ENCODE measurements at regions not wholly inside any gene's neighbourhood (a gene's known extent, or its start where the extent isn't known, plus 50 kb on each side); places are given as distances from the start of the nearest gene placed in this dataset.

DNA sequence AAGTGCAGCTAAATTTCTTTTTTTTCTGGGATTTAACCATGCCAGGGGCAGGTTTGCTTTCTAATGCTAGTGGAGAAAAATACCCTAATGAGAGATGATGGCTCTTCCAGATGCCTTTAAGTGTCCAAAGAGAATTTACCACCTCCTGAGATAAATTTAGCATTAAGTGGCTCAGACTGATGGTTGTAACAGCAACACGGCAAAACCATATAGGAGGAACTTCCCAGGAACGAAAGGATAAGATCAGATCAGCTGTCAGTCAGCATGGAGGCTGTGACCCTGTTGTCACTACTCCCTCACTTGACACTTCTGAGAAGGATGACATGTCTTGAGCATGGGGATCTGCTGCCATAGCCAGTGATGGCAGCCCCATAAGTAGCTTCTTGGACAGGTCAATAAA is 860.0 kb downstream of the QKI start:
- DNase-seq, result no peak

DNA sequence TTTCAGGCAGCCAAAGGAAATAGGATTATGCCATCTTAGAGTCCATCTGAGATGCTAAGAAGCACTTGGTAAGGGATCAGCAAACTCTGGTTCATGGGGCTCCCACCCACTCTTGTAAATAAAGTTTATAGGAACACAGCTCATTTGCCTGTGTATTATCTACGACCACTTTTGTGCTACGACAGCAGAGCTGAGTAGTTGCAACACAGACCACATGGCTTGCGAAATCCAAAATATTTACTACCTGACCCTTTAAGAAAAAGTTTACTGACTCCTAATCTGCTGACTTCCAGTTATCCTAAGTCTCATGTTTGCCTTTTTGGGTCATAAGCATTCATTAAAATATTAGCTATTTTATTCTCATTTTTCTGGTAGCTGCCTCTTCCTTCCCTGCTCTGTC is 859.0 kb downstream of the QKI start:
- no peak for DNase-seq

DNA sequence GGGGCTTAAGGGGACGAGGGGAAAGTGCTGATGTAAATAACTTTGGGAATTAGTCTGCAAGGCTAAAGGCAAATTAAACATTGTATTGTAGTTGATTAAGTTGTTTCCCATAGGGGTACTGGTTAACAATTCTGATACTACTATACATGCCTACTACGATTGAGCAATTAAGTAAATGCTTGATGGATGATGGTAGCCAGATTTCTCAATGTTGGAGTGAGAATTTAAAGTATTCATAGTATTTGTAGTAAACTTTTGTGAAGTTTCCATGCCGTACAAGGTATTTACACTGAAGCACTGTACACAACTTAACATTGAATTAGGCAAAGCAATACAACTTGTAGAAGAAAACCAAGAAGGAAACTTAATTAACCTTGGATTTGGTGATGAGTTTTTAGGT is 852.3 kb downstream of the QKI start:
- no peak for DNase-seq

DNA sequence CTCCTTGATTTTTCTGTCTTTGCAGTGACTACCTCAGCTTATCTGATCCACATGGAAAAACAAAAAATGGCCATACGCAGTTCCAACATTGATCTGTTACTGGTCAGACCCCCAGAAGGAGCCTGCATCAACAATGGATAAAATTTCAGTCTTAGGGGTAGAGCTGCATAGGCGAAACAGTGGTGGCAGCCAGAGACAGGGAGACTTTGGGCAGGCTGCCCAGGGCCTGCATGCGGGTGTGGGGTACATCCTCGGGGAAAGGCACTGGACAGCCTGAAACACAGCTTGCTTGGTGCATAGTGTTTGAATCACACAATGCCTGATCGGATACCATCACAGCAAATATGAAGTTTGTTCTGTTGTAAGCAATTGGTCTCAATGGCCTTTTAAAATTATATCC is 847.8 kb downstream of the QKI start:
- DNase-seq, result no peak

DNA sequence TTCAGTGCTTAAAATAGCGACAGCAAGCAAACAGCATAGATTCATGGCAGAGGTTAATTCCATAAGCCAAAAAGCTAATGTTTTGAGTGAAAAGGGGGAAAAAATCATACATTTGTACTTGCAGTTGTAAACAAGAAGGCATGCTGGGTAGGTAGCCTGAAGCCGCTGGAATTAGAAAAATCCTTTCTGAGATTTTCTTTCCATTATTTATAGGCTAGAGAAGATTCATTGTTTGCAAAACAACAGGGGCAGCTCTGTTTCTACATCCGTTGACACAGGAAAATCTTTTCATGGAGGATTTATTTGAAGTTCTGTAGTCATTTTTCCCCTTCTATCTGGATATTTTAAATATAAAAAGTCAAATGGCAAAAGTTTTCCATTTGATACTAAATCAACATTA is 843.9 kb downstream of the QKI start:
- no peak for DNase-seq

DNA sequence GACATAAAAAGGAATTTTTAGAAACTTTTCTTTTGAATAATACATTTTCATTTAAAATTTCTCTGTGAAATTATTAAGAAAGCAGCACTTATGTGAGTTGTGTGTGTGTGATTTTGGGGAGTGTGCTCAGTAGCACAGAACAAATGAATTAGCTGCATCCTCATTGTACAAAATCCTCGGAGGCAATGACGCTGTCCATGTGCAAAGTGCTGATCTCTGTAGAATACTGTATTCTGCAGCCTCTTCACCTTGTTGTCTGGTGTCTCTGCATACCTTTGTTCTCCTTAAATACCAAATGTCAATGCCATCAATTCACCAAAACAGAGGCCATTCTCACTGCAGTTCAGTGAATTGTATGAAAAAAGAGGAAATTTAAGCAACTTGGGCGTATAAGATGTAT is 838.4 kb downstream of the QKI start:
- DNase-seq, result peak; percentile 32

DNA sequence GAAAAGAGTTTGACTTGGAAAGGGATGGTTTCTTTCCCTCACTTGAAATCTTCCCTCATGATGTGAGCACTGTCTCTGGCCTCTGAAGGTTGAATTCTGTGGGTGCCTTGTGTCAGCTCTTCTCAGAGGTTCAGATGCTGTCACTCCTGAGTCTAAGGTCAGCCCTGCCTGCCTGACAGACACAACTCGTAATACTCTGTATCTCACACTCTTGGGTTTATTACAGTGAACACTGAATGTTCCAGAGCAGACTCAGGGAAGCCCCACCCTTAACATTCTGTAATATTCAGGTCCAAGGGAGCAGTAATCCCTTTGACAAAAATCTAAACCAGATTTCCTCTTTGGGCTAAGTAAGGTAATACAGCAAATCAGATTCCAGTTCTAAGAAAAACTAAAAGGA is 837.8 kb downstream of the QKI start:
- no peak for DNase-seq

DNA sequence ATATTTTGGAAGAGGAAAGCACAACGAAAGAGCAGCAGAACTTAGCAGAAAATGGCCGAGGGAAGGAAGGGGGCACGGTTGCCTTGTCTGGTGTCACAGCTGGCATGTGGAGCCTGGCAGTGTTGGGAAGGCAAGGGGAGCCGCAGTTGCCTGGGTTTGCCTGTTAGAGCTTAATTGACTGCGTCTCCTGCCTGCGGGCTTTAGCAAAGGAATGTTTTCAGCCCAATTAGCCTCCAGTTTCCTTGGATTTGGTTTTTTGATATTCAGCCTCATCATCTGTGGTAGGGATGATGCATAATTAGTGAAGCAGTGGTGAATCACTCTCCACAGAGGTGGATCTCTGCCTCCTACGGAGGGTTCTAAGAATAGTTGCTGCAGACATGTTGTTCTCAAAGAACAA is 832.6 kb downstream of the QKI start:
- DNase-seq, result no peak

DNA sequence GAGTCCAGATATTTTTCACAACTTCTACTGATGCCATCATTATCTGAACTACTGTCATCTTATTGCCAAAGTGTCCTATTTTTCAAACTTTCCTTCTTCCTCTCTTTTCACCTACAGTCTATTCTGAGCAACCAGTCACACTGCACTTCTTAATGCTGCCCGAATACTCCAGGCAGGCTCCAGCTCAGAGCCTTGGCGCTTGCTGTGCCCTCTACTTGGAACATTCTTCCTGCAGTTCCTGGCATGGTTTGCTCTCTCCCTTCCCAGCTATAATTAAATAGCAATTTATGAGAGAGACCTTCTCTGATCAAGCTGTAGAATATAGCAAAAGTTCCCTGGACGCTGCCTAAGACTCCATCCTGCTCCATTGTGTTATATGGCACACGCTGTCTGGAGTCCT is 831.6 kb downstream of the QKI start:
- no peak for DNase-seq

DNA sequence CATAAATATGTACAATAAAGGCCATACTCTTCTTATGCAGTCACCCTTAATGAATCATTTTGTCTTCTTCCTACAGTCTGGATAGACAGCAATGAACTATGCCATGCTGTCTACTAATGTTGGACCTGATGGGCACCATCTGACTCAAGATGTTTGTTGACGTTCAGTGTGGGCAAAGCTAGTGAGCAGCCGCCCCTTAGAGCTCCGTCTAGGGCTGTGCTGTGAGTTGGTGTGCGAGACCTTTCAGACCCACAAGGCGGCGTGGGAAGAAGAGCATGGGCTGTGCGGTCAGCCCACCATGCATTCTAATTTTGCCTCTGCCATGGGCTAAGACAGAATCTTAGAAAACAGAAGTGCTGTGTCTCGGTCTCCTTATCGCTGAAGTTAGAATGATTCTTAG is 829.4 kb downstream of the QKI start:
- DNase-seq, result no peak

DNA sequence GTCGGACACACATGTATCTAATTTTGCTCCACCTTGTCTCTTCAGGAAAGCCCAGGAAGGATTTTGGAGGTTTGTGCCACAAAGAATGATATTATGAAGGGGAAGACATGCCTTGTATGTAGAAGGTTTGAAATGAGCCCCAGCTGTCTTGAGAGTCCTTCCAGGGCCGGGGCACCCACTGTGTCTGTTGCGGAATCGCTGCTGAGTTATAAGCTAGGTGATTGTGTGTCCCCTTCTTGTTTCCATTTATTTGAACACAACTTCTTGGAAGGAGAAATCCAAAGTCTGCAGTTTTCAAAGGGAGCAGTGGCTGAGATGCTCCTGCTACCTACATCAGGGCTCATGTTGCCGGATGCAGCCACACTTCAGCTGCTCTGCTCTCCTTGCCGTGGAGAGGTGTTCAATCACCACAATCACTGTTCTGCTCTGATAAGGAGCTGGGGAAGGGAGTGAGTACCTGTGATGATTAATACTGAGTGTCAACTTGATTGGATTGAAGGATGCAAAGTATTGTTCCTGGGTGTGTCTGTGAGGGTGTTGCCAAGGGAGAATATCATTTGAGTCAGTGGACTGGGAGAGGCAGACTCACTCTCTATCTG is 828.6 kb downstream of the QKI start:
- DNase-seq, result no peak

DNA sequence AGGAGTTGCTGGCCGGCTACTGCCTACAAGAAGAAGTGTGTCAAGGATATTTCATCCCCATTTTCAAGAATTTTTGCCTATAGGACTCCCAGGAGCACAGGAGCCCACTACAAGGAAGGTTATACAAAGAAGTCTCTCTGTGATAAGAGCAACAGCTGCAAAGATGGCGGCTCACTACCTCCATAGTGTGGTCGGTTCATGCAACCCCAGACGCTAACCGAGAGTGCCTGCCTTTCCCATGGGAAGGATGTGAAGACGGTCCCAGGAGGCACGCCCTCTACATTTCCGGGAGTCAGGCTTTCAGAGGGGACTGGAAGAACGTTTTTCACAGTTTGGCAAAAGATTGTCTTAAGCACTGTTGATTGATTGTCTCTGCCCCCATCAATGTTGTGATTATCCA is 816.3 kb downstream of the QKI start:
- no peak for DNase-seq

DNA sequence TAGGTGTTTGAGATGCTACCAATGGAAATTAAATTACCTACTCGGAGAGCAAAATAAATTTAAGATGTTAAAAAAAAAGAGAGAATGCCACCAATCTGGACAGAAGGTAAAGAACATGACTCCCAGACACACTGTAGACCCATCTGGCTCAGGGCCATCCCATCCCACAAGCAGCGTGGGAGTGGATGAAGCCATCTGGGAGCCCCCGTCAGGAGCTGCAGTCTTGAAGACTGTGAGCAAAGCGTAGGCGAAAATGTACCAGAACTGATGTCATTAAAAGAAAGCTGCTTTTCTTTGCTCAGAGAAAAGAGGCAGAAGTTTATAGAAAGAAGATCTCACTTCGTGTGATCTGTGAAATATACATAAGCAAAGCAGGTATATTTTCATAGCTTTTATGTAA is 815.7 kb downstream of the QKI start:
- DNase-seq, result no peak

DNA sequence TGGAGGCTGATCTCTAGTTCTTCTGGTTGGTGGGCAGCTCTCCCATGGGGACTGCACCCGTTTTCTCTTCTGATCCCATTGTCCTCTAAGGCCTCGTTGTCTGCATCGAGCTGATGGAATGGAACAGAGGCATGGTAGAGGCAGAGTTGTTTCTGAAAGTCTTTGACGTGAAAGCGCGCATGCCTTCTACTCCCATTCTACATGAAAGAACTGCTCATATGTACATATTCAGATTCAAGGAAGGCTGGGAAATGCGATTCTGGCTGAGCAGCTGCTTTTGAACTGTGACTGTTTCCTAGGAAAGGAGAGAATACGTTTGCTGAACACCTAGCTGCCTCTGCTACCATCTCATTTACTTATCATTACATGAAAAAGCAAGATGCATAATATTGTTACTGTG is 815.2 kb downstream of the QKI start:
- no peak for DNase-seq

DNA sequence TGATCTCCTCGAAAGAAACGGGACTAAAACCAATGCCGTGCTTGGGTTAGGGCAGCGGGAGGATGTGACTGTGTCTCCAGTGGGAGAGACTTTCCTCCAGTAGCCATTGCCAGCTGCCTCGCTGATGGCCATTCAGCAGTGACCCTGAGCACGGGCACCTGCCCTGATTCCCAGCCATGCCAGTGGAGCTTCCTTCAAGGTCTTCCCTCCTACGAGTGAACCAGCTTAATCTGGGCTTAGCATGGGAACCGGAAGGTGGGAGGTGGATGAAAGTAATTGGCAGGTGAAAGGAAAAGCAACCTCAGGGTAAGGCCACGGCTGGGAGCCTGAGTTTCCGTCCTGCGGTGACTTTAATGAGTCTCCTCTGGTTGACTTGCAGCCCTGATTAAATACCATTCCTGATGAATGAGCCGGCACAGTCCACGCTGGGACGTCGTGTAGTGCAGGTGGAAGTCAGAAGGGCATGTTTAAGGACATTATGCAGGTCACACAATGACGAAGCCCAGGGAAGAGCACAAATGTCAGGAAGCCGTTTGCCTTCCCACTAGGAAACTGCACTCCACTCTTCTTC is 813.5 kb downstream of the QKI start:
- DNase-seq, result no peak

DNA sequence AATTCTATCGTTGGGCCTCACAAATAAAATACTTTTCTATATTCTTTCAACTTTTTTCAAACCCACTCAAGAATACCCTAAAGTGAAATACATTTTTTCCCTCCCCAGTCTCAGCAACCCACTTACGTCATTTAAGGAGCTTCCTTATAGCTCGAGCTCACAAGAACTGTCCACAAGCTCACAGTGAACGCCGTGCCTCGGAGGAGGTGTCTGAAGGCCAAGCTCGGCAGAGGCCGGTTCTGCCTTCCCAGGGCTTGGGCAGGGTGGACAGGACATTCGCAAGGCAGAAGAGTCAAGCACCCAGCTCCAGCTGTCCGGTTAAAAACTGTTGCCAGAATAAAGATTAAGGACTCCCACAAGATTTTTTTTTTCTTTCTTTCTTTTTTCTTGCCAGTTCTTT is 802.3 kb downstream of the QKI start:
- no peak for DNase-seq

DNA sequence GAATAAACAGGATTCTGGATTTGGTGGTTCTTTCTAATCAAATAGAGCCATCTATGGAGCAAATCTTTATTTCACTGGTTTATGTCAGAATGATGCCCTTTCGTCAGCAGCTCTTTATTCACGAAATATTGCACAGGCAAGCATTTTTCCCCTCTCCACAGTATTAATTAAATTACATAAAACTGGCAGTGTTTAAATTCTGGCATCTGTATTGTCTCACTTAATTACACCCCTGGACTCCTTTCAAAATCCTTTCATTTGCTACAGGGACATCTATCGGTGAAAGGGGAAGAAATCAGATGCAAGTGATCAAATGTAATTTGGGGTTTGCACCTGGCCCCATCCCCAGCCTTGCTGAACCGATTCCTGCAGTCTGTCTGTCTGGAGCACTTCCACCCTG is 801.9 kb downstream of the QKI start:
- no peak for DNase-seq

DNA sequence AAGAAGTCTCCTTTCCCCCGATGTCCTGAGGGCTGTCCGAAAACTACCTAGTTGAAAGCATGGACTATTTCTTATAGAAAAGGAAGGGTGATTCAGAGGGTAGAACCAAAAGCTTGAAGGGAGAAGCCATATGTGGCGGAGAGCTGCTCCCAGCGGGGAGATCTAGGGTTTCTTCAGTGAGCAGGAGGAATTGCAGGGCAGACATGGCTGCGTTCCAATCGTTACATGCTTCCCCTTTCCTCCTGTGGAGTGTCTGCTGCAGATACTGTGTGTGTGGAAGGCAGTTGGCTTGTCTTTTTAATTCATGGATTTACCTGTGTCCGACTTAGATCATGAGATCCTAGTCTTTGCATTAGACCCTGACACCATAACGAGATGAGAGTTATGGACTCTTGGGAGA is 799.5 kb downstream of the QKI start:
- DNase-seq, result no peak

DNA sequence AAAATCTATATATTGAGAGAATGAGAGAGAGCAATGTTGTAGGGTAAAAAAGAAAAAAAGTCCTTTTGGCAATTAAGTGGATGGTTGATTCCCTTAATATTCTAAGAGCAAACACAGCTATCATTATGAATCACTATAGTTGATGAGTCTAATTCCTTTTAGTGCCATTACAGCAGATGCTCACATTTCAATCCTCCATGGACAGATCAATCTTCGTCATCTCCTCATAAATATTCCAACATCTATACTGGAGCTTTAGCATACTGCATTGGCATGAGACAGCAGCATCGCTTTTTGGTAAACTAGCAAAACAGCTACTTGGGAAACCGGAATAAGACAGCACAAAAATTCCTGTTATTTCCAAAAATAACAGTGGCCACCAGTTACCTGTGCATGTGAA is 796.7 kb downstream of the QKI start:
- DNase-seq, result no peak

DNA sequence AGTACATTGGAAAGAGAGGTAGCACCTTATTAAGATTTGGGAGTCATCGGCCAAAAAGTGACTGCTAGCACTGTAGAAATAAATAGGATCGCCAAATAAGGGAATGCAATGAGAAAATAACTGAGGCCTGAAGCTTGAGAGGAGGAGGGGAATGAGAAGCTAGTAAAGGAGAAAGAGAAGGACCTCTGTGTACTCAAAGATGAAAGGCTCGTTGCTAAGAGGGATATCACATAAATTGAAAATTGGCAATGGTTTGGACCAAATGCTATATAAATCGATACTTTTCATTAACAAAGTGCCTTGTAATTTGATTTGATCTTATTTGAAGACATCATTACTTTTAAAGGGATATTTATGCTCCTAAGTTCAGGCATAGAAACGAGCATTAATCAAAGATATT is 796.3 kb downstream of the QKI start:
- no peak for DNase-seq

DNA sequence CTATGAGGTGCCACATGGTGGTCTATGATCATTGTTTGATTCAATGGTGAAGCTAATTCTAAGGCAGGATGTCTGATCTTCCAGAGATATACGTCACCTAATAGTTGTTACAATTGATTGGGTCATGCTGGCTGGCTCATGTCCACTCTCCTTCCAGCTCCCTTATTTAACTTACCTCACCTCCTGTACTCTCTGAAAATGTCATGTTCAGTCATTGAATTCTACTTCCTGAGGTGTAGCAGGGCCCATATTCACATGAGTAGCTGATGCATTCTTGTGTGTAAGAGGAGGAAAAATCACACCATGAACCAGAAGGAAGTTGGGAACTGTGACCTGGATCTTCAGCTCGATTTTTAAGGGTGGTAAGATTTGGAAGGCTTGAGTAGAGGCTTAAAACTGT is 795.8 kb downstream of the QKI start:
- DNase-seq, result no peak

DNA sequence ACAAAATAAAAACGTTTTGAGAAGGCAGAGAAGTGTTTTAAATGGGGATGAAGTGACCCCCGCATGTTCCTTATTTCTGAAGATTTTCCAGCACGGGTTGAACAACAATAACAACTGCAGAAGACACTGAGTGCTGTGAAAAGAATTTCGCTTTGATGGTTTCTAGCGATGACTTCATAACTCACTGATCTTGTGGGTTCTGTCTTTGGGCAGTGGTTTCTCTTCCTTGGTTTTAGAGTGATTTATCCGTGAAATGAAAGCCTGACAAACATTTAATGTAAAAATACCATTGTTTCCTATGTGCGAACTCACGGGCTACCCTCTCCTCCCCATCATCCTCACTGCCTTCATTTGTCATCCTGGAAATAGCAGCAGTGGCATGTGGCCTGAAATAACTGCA is 793.9 kb downstream of the QKI start:
- DNase-seq, result no peak

DNA sequence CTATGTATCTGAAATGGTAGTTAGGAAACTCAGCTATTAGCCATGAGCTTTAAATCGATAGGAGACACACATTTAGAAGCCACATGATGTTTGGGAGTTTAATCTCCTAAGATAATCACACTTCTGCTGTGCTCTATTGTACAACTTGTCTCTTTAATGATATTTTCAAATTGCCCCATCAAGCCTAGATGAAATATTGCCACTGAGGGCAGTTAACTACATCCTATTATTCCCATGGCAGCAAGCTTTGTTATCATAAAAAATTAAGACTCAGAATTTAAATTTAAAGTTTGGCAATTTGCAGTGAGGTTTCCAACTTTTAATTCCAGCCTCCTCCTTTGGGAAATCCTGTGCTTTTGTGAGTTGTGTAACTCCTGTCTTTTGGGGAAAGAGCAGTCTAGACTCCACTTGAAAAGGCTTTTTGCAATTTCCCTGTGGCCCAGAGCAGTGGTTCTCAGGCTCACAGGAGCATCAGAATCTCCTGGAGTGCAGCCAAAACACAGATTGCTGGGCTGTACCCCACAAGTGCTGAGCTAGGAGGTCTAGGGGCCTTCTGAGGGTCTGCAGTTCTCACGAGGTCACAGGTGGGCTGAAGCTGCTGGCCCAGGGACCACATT is 792.4 kb downstream of the QKI start:
- no peak for DNase-seq

DNA sequence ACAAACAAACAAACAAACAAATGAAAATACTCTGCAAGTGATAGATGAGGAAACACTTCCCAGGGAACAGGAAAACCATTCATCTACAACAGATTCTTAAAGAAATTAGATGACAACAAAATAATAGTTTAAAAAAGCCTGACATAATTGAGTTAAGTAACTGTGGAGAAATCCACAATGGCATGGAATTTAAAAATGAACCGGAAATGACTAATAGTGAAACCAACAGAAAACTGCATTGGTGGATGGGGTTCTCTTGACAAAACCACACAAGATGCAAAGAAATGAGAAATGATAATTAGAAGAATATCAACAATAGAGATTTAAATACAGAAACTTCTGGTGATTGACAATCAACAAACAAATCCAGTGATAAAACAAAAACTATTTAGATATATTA is 785.6 kb downstream of the QKI start:
- DNase-seq, result no peak

DNA sequence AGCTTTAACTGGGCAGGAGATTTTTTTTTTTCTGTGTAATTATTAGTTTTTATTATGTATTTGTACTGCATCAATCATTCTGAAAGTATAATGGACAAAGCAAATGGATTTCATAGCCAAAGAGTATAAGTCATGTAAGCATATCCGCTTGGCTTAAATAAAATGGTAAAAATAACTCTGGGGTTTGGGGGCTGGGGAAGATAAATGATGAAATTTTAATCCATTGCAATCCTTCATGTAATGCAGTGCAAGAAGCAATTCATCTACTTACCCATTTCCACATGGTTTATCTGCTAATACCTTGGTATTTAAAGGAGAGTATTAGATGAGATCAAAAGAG is 781.4 kb downstream of the QKI start:
- no peak for DNase-seq

Measured in right hindlimb (tissue), 1 donor.